ENCODE measurements at regions not wholly inside any gene's neighbourhood (a gene's known extent, or its start where the extent isn't known, plus 50 kb on each side); places are given as distances from the start of the nearest gene placed in this dataset.
"Not testable (repeated sequence)": the region's sequence is repeated elsewhere in the genome, so short reads cannot be mapped to it uniquely, and the experiment has no call there.

GRCh38 chr9:81069038-81069795 is 620.1 kb downstream of the TLE1 start:
- Mint-ChIP-seq H3K9me3 (peaks cover 4% of the 10 kb centered on the region), H3K36me3 (no peaks in the 10 kb centered on the region), H3K27ac (no peak overlapping the region), H3K4me1 (no peaks in the 10 kb centered on the region), H3K27me3 (no peaks in the 10 kb centered on the region), H3K4me3 (no peak overlapping the region)
- POLR2A ChIA-PET: no interaction called here
- DNase-seq (no peak), ATAC-seq (ENCODE audit: low read depth) (no peak)

- DNase-seq; POLR2A ChIA-PET; H3K27ac Mint-ChIP-seq; ATAC-seq (ENCODE audit: low read depth); H3K4me3 Mint-ChIP-seq; H3K36me3 Mint-ChIP-seq; H3K27me3 Mint-ChIP-seq; H3K4me1 Mint-ChIP-seq: not testable (repeated sequence)
- peaks cover 10% of the 10 kb centered on the region for H3K9me3 Mint-ChIP-seq
Observed at GRCh38 chr9:81062995-81063394, 626.4 kb downstream of the TLE1 start.

- no peak overlapping the region for H3K4me3 Mint-ChIP-seq
- H3K27ac Mint-ChIP-seq: no peak overlapping the region
- no peaks in the 10 kb centered on the region for H3K36me3 Mint-ChIP-seq
- DNase-seq (no peak), ATAC-seq (ENCODE audit: low read depth) (no peak)
- H3K27me3 Mint-ChIP-seq: no peaks in the 10 kb centered on the region
- H3K4me1 Mint-ChIP-seq: no peaks in the 10 kb centered on the region
- POLR2A ChIA-PET: no interaction called here
- peaks cover 9% of the 10 kb centered on the region for H3K9me3 Mint-ChIP-seq
Observed at GRCh38 chr9:81058782-81059181, 630.6 kb downstream of the TLE1 start.

GRCh38 chr9:81053298-81054025 is 635.9 kb downstream of the TLE1 start:
- no peaks in the 10 kb centered on the region for H3K27me3 Mint-ChIP-seq
- POLR2A ChIA-PET: no interaction called here
- ATAC-seq (ENCODE audit: low read depth) (no peak), DNase-seq (no peak)
- no peak overlapping the region for H3K4me3 Mint-ChIP-seq
- no peaks in the 10 kb centered on the region for H3K4me1 Mint-ChIP-seq
- no peaks in the 10 kb centered on the region for H3K36me3 Mint-ChIP-seq
- no peak overlapping the region for H3K27ac Mint-ChIP-seq
- peaks cover 3% of the 10 kb centered on the region for H3K9me3 Mint-ChIP-seq

- POLR2A ChIA-PET: no interaction called here
- ATAC-seq (ENCODE audit: low read depth): no peak
- H3K4me3 Mint-ChIP-seq: no peak overlapping the region
- no peaks in the 10 kb centered on the region for H3K27me3 Mint-ChIP-seq
- peaks cover 3% of the 10 kb centered on the region for H3K9me3 Mint-ChIP-seq
- no peaks in the 10 kb centered on the region for H3K36me3 Mint-ChIP-seq
- no peaks in the 10 kb centered on the region for H3K4me1 Mint-ChIP-seq
- H3K27ac Mint-ChIP-seq: no peak overlapping the region
- no peak for DNase-seq
Observed at GRCh38 chr9:81052846-81053245, 636.5 kb downstream of the TLE1 start.

GRCh38 chr9:81047280-81047679 is 642.1 kb downstream of the TLE1 start:
- Mint-ChIP-seq H3K27ac (no peak overlapping the region), H3K4me1 (no peaks in the 10 kb centered on the region), H3K36me3 (no peaks in the 10 kb centered on the region), H3K9me3 (no peaks in the 10 kb centered on the region), H3K4me3 (no peak overlapping the region), H3K27me3 (no peaks in the 10 kb centered on the region)
- DNase-seq (no peak), ATAC-seq (ENCODE audit: low read depth) (no peak)
- POLR2A ChIA-PET: no interaction called here

GRCh38 chr9:81045658-81046057 is 643.7 kb downstream of the TLE1 start:
- Mint-ChIP-seq H3K27ac (no peak overlapping the region), H3K9me3 (no peaks in the 10 kb centered on the region), H3K36me3 (no peaks in the 10 kb centered on the region), H3K4me1 (no peaks in the 10 kb centered on the region), H3K27me3 (no peaks in the 10 kb centered on the region), H3K4me3 (no peak overlapping the region)
- ATAC-seq (ENCODE audit: low read depth): no peak
- POLR2A ChIA-PET: no interaction called here
- DNase-seq: no peak

- peaks cover 2% of the 10 kb centered on the region for H3K9me3 Mint-ChIP-seq
- ATAC-seq (ENCODE audit: low read depth): no peak
Observed at GRCh38 chr9:81037889-81038288, 651.5 kb downstream of the TLE1 start.

GRCh38 chr9:81035601-81036000 is 653.7 kb downstream of the TLE1 start:
- POLR2A ChIA-PET: interaction anchor here (0.6 kb wide), 1 partner anchor 774 kb away, joined by 5 read pairs; no protein-coding TSS in a partner anchor
- Mint-ChIP-seq H3K27ac (no peak overlapping the region), H3K4me3 (no peak overlapping the region), H3K9me3 (peaks cover 2% of the 10 kb centered on the region), H3K27me3 (no peaks in the 10 kb centered on the region), H3K36me3 (no peaks in the 10 kb centered on the region), H3K4me1 (no peaks in the 10 kb centered on the region)
- DNase-seq: no peak
- ATAC-seq (ENCODE audit: low read depth): no peak

More at GRCh38 chr9:81037889-81038288, 651.5 kb downstream of the TLE1 start:
- Mint-ChIP-seq H3K27ac (no peak overlapping the region), H3K36me3 (no peaks in the 10 kb centered on the region), H3K4me1 (no peaks in the 10 kb centered on the region), H3K4me3 (no peak overlapping the region), H3K27me3 (no peaks in the 10 kb centered on the region)
- DNase-seq: no peak
- POLR2A ChIA-PET: no interaction called here

- ATAC-seq (ENCODE audit: low read depth): no peak
Observed at GRCh38 chr9:81035171-81035570, 654.2 kb downstream of the TLE1 start.

GRCh38 chr9:81032831-81033230 is 656.5 kb downstream of the TLE1 start:
- no peak overlapping the region for H3K4me3 Mint-ChIP-seq
- no peaks in the 10 kb centered on the region for H3K9me3 Mint-ChIP-seq
- H3K27me3 Mint-ChIP-seq: no peaks in the 10 kb centered on the region
- H3K36me3 Mint-ChIP-seq: no peaks in the 10 kb centered on the region
- DNase-seq: no peak
- no peak overlapping the region for H3K27ac Mint-ChIP-seq
- no peak for ATAC-seq (ENCODE audit: low read depth)
- H3K4me1 Mint-ChIP-seq: no peaks in the 10 kb centered on the region
- POLR2A ChIA-PET: no interaction called here

More at GRCh38 chr9:81035171-81035570, 654.2 kb downstream of the TLE1 start:
- Mint-ChIP-seq H3K9me3 (peaks cover 2% of the 10 kb centered on the region), H3K36me3 (no peaks in the 10 kb centered on the region), H3K4me3 (no peak overlapping the region), H3K27ac (no peak overlapping the region), H3K27me3 (no peaks in the 10 kb centered on the region), H3K4me1 (no peaks in the 10 kb centered on the region)
- POLR2A ChIA-PET: no interaction called here
- DNase-seq: no peak

- Mint-ChIP-seq H3K4me1 (no peaks in the 10 kb centered on the region), H3K9me3 (no peaks in the 10 kb centered on the region), H3K27me3 (no peaks in the 10 kb centered on the region), H3K4me3 (no peak overlapping the region), H3K36me3 (no peaks in the 10 kb centered on the region), H3K27ac (no peak overlapping the region)
- DNase-seq (no peak), ATAC-seq (ENCODE audit: low read depth) (no peak)
- POLR2A ChIA-PET: no interaction called here
Observed at GRCh38 chr9:81032030-81032572, 657.2 kb downstream of the TLE1 start.

- Mint-ChIP-seq H3K9me3 (no peaks in the 10 kb centered on the region), H3K27me3 (no peaks in the 10 kb centered on the region), H3K4me3 (no peak overlapping the region), H3K4me1 (no peaks in the 10 kb centered on the region), H3K36me3 (no peaks in the 10 kb centered on the region), H3K27ac (no peak overlapping the region)
- POLR2A ChIA-PET: no interaction called here
- DNase-seq (no peak), ATAC-seq (ENCODE audit: low read depth) (no peak)
Observed at GRCh38 chr9:81031422-81032029, 657.8 kb downstream of the TLE1 start.

- no peak for DNase-seq
- no peaks in the 10 kb centered on the region for H3K9me3 Mint-ChIP-seq
- ATAC-seq (ENCODE audit: low read depth): no peak
- no peaks in the 10 kb centered on the region for H3K27me3 Mint-ChIP-seq
- no peak overlapping the region for H3K4me3 Mint-ChIP-seq
- no peaks in the 10 kb centered on the region for H3K36me3 Mint-ChIP-seq
- no peaks in the 10 kb centered on the region for H3K4me1 Mint-ChIP-seq
- H3K27ac Mint-ChIP-seq: no peak overlapping the region
- POLR2A ChIA-PET: no interaction called here
Observed at GRCh38 chr9:81030027-81030426, 659.3 kb downstream of the TLE1 start.

Data from activated naive CD8-positive, alpha-beta T cell treated with anti-CD3 and anti-CD28 coated beads, Interleukin-2, amount 10 ng/mL, durations not matched to agents 7 days and 5 days (primary cell).